ENCODE measurements at regions not wholly inside any gene's neighbourhood (a gene's known extent, or its start where the extent isn't known, plus 50 kb on each side); places are given as distances from the start of the nearest gene placed in this dataset.

- Mint-ChIP-seq H3K27me3 (no peaks in the 10 kb centered on the region), H3K27ac (no peak overlapping the region), H3K36me3 (ENCODE audit: low read depth) (no peaks in the 10 kb centered on the region), H3K9me3 (peaks cover 4% of the 10 kb centered on the region), H3K4me1 (ENCODE audit: low read depth) (no peaks in the 10 kb centered on the region), H3K4me3 (no peak overlapping the region)
Observed at GRCh38 chr3:109631897-109632296, 294.6 kb upstream of the DPPA4 start.

GRCh38 chr3:109640146-109640652 lies 302.9 kb upstream of the DPPA4 start:
- Mint-ChIP-seq H3K36me3 (ENCODE audit: low read depth) (no peaks in the 10 kb centered on the region), H3K27me3 (no peaks in the 10 kb centered on the region), H3K27ac (no peak overlapping the region), H3K4me3 (no peak overlapping the region), H3K9me3 (peaks cover 3% of the 10 kb centered on the region), H3K4me1 (ENCODE audit: low read depth) (no peaks in the 10 kb centered on the region)

- Mint-ChIP-seq H3K9me3 (peaks cover 3% of the 10 kb centered on the region), H3K4me3 (no peak overlapping the region), H3K27me3 (no peaks in the 10 kb centered on the region), H3K27ac (no peak overlapping the region), H3K4me1 (ENCODE audit: low read depth) (no peaks in the 10 kb centered on the region), H3K36me3 (ENCODE audit: low read depth) (no peaks in the 10 kb centered on the region)
Observed at GRCh38 chr3:109642025-109642424, 304.7 kb upstream of the DPPA4 start.

- no peak overlapping the region for H3K4me3 Mint-ChIP-seq
- H3K27ac Mint-ChIP-seq: no peak overlapping the region
- no peaks in the 10 kb centered on the region for H3K4me1 Mint-ChIP-seq (ENCODE audit: low read depth)
- no peaks in the 10 kb centered on the region for H3K9me3 Mint-ChIP-seq
- H3K36me3 Mint-ChIP-seq (ENCODE audit: low read depth): no peaks in the 10 kb centered on the region
- H3K27me3 Mint-ChIP-seq: no peaks in the 10 kb centered on the region
Observed at GRCh38 chr3:109643590-109643989, 306.2 kb upstream of the DPPA4 start.

GRCh38 chr3:109644332-109644731 lies 307.0 kb upstream of the DPPA4 start:
- Mint-ChIP-seq H3K4me3 (no peak overlapping the region), H3K4me1 (ENCODE audit: low read depth) (no peaks in the 10 kb centered on the region), H3K9me3 (no peaks in the 10 kb centered on the region), H3K36me3 (ENCODE audit: low read depth) (peaks cover 3% of the 10 kb centered on the region), H3K27me3 (no peaks in the 10 kb centered on the region), H3K27ac (no peak overlapping the region)

- no peak overlapping the region for H3K27ac Mint-ChIP-seq
- H3K9me3 Mint-ChIP-seq: no peaks in the 10 kb centered on the region
- H3K4me3 Mint-ChIP-seq: no peak overlapping the region
- peaks cover 3% of the 10 kb centered on the region for H3K36me3 Mint-ChIP-seq (ENCODE audit: low read depth)
- H3K4me1 Mint-ChIP-seq (ENCODE audit: low read depth): no peaks in the 10 kb centered on the region
- no peaks in the 10 kb centered on the region for H3K27me3 Mint-ChIP-seq
Observed at GRCh38 chr3:109644746-109645145, 307.4 kb upstream of the DPPA4 start.

GRCh38 chr3:109648027-109648426 lies 310.7 kb upstream of the DPPA4 start:
- Mint-ChIP-seq H3K27me3 (no peaks in the 10 kb centered on the region), H3K36me3 (ENCODE audit: low read depth) (peaks cover 3% of the 10 kb centered on the region), H3K27ac (no peak overlapping the region), H3K4me3 (no peak overlapping the region), H3K4me1 (ENCODE audit: low read depth) (no peaks in the 10 kb centered on the region), H3K9me3 (peaks cover 8% of the 10 kb centered on the region)

GRCh38 chr3:109656225-109656624 lies 318.9 kb upstream of the DPPA4 start:
- no peaks in the 10 kb centered on the region for H3K36me3 Mint-ChIP-seq (ENCODE audit: low read depth)
- no peak overlapping the region for H3K4me3 Mint-ChIP-seq
- no peaks in the 10 kb centered on the region for H3K4me1 Mint-ChIP-seq (ENCODE audit: low read depth)
- no peaks in the 10 kb centered on the region for H3K27me3 Mint-ChIP-seq
- H3K9me3 Mint-ChIP-seq: peaks cover 4% of the 10 kb centered on the region
- H3K27ac Mint-ChIP-seq: no peak overlapping the region

GRCh38 chr3:109678600-109678999 lies 341.3 kb upstream of the DPPA4 start:
- peaks cover under 1% of the 10 kb centered on the region for H3K9me3 Mint-ChIP-seq
- no peak overlapping the region for H3K27ac Mint-ChIP-seq
- H3K27me3 Mint-ChIP-seq: no peaks in the 10 kb centered on the region
- H3K4me1 Mint-ChIP-seq (ENCODE audit: low read depth): no peaks in the 10 kb centered on the region
- no peak overlapping the region for H3K4me3 Mint-ChIP-seq
- H3K36me3 Mint-ChIP-seq (ENCODE audit: low read depth): no peaks in the 10 kb centered on the region

GRCh38 chr3:109679664-109680063 lies 342.3 kb upstream of the DPPA4 start:
- Mint-ChIP-seq H3K4me3 (no peak overlapping the region), H3K36me3 (ENCODE audit: low read depth) (no peaks in the 10 kb centered on the region), H3K4me1 (ENCODE audit: low read depth) (no peaks in the 10 kb centered on the region), H3K27me3 (no peaks in the 10 kb centered on the region), H3K27ac (no peak overlapping the region), H3K9me3 (peaks cover 3% of the 10 kb centered on the region)

- H3K4me3 Mint-ChIP-seq: no peak overlapping the region
- no peaks in the 10 kb centered on the region for H3K27me3 Mint-ChIP-seq
- peaks cover 3% of the 10 kb centered on the region for H3K9me3 Mint-ChIP-seq
Observed at GRCh38 chr3:109683746-109684145, 346.4 kb upstream of the DPPA4 start.

GRCh38 chr3:109685084-109686079 lies 348.0 kb upstream of the DPPA4 start:
- no peak overlapping the region for H3K27ac Mint-ChIP-seq
- no peak overlapping the region for H3K4me3 Mint-ChIP-seq
- H3K36me3 Mint-ChIP-seq (ENCODE audit: low read depth): no peaks in the 10 kb centered on the region
- no peaks in the 10 kb centered on the region for H3K4me1 Mint-ChIP-seq (ENCODE audit: low read depth)
- peaks cover 3% of the 10 kb centered on the region for H3K9me3 Mint-ChIP-seq
- no peaks in the 10 kb centered on the region for H3K27me3 Mint-ChIP-seq

More at GRCh38 chr3:109683746-109684145, 346.4 kb upstream of the DPPA4 start:
- Mint-ChIP-seq H3K27ac (no peak overlapping the region), H3K4me1 (ENCODE audit: low read depth) (no peaks in the 10 kb centered on the region), H3K36me3 (ENCODE audit: low read depth) (no peaks in the 10 kb centered on the region)

- no peaks in the 10 kb centered on the region for H3K36me3 Mint-ChIP-seq (ENCODE audit: low read depth)
- no peak overlapping the region for H3K4me3 Mint-ChIP-seq
- H3K27me3 Mint-ChIP-seq: no peaks in the 10 kb centered on the region
- no peaks in the 10 kb centered on the region for H3K4me1 Mint-ChIP-seq (ENCODE audit: low read depth)
- no peak overlapping the region for H3K27ac Mint-ChIP-seq
- peaks cover 11% of the 10 kb centered on the region for H3K9me3 Mint-ChIP-seq
Observed at GRCh38 chr3:109687626-109688025, 350.3 kb upstream of the DPPA4 start.

- Mint-ChIP-seq H3K36me3 (ENCODE audit: low read depth) (no peaks in the 10 kb centered on the region), H3K4me3 (no peak overlapping the region), H3K27ac (no peak overlapping the region), H3K27me3 (no peaks in the 10 kb centered on the region), H3K9me3 (peaks cover 19% of the 10 kb centered on the region), H3K4me1 (ENCODE audit: low read depth) (peaks cover 4% of the 10 kb centered on the region)
Observed at GRCh38 chr3:109696932-109697331, 359.6 kb upstream of the DPPA4 start.

- Mint-ChIP-seq H3K4me1 (ENCODE audit: low read depth) (peaks cover 16% of the 10 kb centered on the region), H3K27me3 (no peaks in the 10 kb centered on the region), H3K4me3 (no peak overlapping the region), H3K27ac (no peak overlapping the region), H3K9me3 (peaks cover 6% of the 10 kb centered on the region), H3K36me3 (ENCODE audit: low read depth) (no peaks in the 10 kb centered on the region)
Observed at GRCh38 chr3:109702252-109702651, 364.9 kb upstream of the DPPA4 start.
